ENCODE measurements at regions not wholly inside any gene's neighbourhood (a gene's known extent, or its start where the extent isn't known, plus 50 kb on each side); places are given as distances from the start of the nearest gene placed in this dataset.

DNA sequence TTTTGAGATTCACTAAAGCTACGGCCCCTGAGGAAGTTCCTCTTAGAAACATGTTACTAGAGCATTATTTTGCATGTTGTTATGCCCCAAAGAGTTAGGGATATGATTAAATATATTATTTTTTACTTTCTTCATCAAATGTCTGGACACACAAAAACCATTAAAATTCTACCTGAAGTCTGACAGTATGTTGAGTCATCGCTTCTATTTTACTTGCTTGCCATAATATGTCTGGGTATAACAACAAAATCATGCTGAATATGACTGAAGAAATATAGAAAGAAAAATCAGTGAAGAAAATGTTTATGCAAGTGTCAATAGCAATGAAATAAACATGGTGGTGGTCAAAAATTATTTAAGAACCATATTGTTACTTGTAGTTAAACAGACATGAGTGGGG is 1818.5 kb upstream of the ADGRL3 start:
- TF ChIP-seq EZH2 (IDR thresholded peaks at IDR 0.05; ENCODE audit: insufficient read depth, poor library complexity, severe bottlenecking) (no peak), EZH2phosphoT487 (IDR thresholded peaks at IDR 0.05; ENCODE audit: insufficient read depth, low read depth) (no peak)

Data from GM23248 (cell line).